ENCODE measurements at regions not wholly inside any gene's neighbourhood (a gene's known extent, or its start where the extent isn't known, plus 50 kb on each side); places are given as distances from the start of the nearest gene placed in this dataset.

GRCh38 chr22:33991620-33992019 is 71.3 kb upstream of the LARGE1 start:
- H3K9me3 Mint-ChIP-seq (ENCODE audit: unreplicated experiment): peaks cover 17% of the 10 kb centered on the region
- DNase-seq (ENCODE audit: unreplicated experiment): no peak
- H3K27me3 Mint-ChIP-seq (ENCODE audit: insufficient read depth, unreplicated experiment): no peaks in the 10 kb centered on the region
- no peaks in the 10 kb centered on the region for H3K36me3 Mint-ChIP-seq (ENCODE audit: insufficient read depth, unreplicated experiment)
- no peak for TF ChIP-seq CTCF (IDR thresholded peaks at IDR 0.05; ENCODE audit: unreplicated experiment)
- H3K4me1 Mint-ChIP-seq (ENCODE audit: insufficient read depth, unreplicated experiment): no peaks in the 10 kb centered on the region
- ChIA-PET CTCF (interaction anchor here (0.7 kb wide), 1 partner anchor 709 kb away, joined by 4 read pairs; no protein-coding TSS in a partner anchor), POLR2A (interaction anchor here (1.2 kb wide), 1 partner anchor 70 kb away, joined by 4 read pairs; no protein-coding TSS in a partner anchor)
- intact Hi-C loops (cut with micrococcal nuclease): no loop called here
- no TSS peak for BruUV-seq (replicated peaks)
- no peak overlapping the region for H3K4me3 Mint-ChIP-seq (ENCODE audit: unreplicated experiment)
- no peak overlapping the region for H3K27ac Mint-ChIP-seq (ENCODE audit: low read depth, unreplicated experiment)

GRCh38 chr22:33996824-33997223 is 76.5 kb upstream of the LARGE1 start:
- Mint-ChIP-seq H3K4me1 (ENCODE audit: insufficient read depth, unreplicated experiment) (no peaks in the 10 kb centered on the region), H3K4me3 (ENCODE audit: unreplicated experiment) (no peak overlapping the region), H3K27ac (ENCODE audit: low read depth, unreplicated experiment) (no peak overlapping the region), H3K27me3 (ENCODE audit: insufficient read depth, unreplicated experiment) (no peaks in the 10 kb centered on the region), H3K9me3 (ENCODE audit: unreplicated experiment) (peaks cover 12% of the 10 kb centered on the region), H3K36me3 (ENCODE audit: insufficient read depth, unreplicated experiment) (no peaks in the 10 kb centered on the region)
- TF ChIP-seq CTCF (IDR thresholded peaks at IDR 0.05; ENCODE audit: unreplicated experiment): no peak
- POLR2A ChIA-PET: no interaction called here
- intact Hi-C loops (cut with micrococcal nuclease): no loop called here
- no TSS peak for BruUV-seq (replicated peaks)
- CTCF ChIA-PET: no interaction called here
- no peak for DNase-seq (ENCODE audit: unreplicated experiment)

- POLR2A ChIA-PET: no interaction called here
- peaks cover 19% of the 10 kb centered on the region for H3K9me3 Mint-ChIP-seq (ENCODE audit: unreplicated experiment)
- no TSS peak for BruUV-seq (replicated peaks)
- no peaks in the 10 kb centered on the region for H3K4me1 Mint-ChIP-seq (ENCODE audit: insufficient read depth, unreplicated experiment)
- H3K4me3 Mint-ChIP-seq (ENCODE audit: unreplicated experiment): no peak overlapping the region
- DNase-seq (ENCODE audit: unreplicated experiment): no peak
- no peaks in the 10 kb centered on the region for H3K27me3 Mint-ChIP-seq (ENCODE audit: insufficient read depth, unreplicated experiment)
- H3K27ac Mint-ChIP-seq (ENCODE audit: low read depth, unreplicated experiment): no peak overlapping the region
- CTCF ChIA-PET: interaction anchor here (0.5 to 0.9 kb wide), 3 partner anchors 91 to 629 kb away, joined by 3 read pairs; no protein-coding TSS in a partner anchor
- intact Hi-C loops (cut with micrococcal nuclease): no loop called here
- H3K36me3 Mint-ChIP-seq (ENCODE audit: insufficient read depth, unreplicated experiment): no peaks in the 10 kb centered on the region
- TF ChIP-seq CTCF (IDR thresholded peaks at IDR 0.05; ENCODE audit: unreplicated experiment): no peak
Measured at GRCh38 chr22:34000879-34001526, 80.7 kb upstream of the LARGE1 start.

GRCh38 chr22:34001701-34002466 is 81.6 kb upstream of the LARGE1 start:
- no peak for DNase-seq (ENCODE audit: unreplicated experiment)
- no peak overlapping the region for H3K4me3 Mint-ChIP-seq (ENCODE audit: unreplicated experiment)
- ChIA-PET CTCF (interaction anchor here (0.5 to 0.9 kb wide), 3 partner anchors 92 to 628 kb away, joined by 3 read pairs; no protein-coding TSS in a partner anchor), POLR2A (no interaction called here)
- BruUV-seq (replicated peaks): no TSS peak
- intact Hi-C loops (cut with micrococcal nuclease): no loop called here
- no peaks in the 10 kb centered on the region for H3K36me3 Mint-ChIP-seq (ENCODE audit: insufficient read depth, unreplicated experiment)
- no peaks in the 10 kb centered on the region for H3K4me1 Mint-ChIP-seq (ENCODE audit: insufficient read depth, unreplicated experiment)
- TF ChIP-seq CTCF (IDR thresholded peaks at IDR 0.05; ENCODE audit: unreplicated experiment): no peak
- peaks cover 19% of the 10 kb centered on the region for H3K9me3 Mint-ChIP-seq (ENCODE audit: unreplicated experiment)
- H3K27me3 Mint-ChIP-seq (ENCODE audit: insufficient read depth, unreplicated experiment): no peaks in the 10 kb centered on the region
- H3K27ac Mint-ChIP-seq (ENCODE audit: low read depth, unreplicated experiment): no peak overlapping the region

All from MCF 10A (cell line).